HG03064 (cell line): ENCODE measurements at regions not wholly inside any gene's neighbourhood (a gene's known extent, or its start where the extent isn't known, plus 50 kb on each side); places are given as distances from the start of the nearest gene placed in this dataset.

Experiments used
- ATAC-seq: cut with Tn5 transposase; IDR thresholded peaks from one replicate; pipeline ENCODE4 v1.9.1; 2021; ENCODE audit warnings: low read depth; ENCODE audit not compliant: unreplicated experiment

- ATAC-seq = no peak
These were observed 105.0 kb downstream of the ACER2 start for GRCh38 chr9:19513671-19514275.

GRCh38 chr9:19512103-19512832 is 103.5 kb downstream of the ACER2 start:
- ATAC-seq = no peak

GRCh38 chr9:19511694-19512093 is 102.9 kb downstream of the ACER2 start:
- ATAC-seq = no peak

GRCh38 chr9:19510907-19511306 is 102.1 kb downstream of the ACER2 start:
- no peak for ATAC-seq
